ENCODE measurements at regions not wholly inside any gene's neighbourhood (a gene's known extent, or its start where the extent isn't known, plus 50 kb on each side); places are given as distances from the start of the nearest gene placed in this dataset.

GRCh38 chr15:46441294-46442062 is 806.6 kb downstream of the SQOR start:
- no peak for DNase-seq (ENCODE audit: extremely low read depth in 1 of 11, low read depth in 9 of 11, low spot score in 4 of 11)

GRCh38 chr15:46442184-46442583 is 807.4 kb downstream of the SQOR start:
- no peak for DNase-seq (ENCODE audit: extremely low read depth in 1 of 11, low read depth in 9 of 11, low spot score in 4 of 11)

- no peak for DNase-seq (ENCODE audit: extremely low read depth in 1 of 11, low read depth in 9 of 11, low spot score in 4 of 11)
Measured at GRCh38 chr15:46442901-46443590, 808.2 kb downstream of the SQOR start.

- no peak for DNase-seq (ENCODE audit: extremely low read depth in 1 of 11, low read depth in 9 of 11, low spot score in 4 of 11)
Measured at GRCh38 chr15:46450112-46450809, 815.4 kb downstream of the SQOR start.

- no peak for DNase-seq (ENCODE audit: extremely low read depth in 1 of 11, low read depth in 9 of 11, low spot score in 4 of 11)
Measured at GRCh38 chr15:46450810-46451182, 816.0 kb downstream of the SQOR start.

- DNase-seq (ENCODE audit: extremely low read depth in 1 of 11, low read depth in 9 of 11, low spot score in 4 of 11): no peak
Measured at GRCh38 chr15:46452297-46452820, 817.5 kb downstream of the SQOR start.

- no peak for DNase-seq (ENCODE audit: extremely low read depth in 1 of 11, low read depth in 9 of 11, low spot score in 4 of 11)
Measured at GRCh38 chr15:46456456-46456855, 821.6 kb downstream of the SQOR start.

GRCh38 chr15:46460431-46461094 is 825.7 kb downstream of the SQOR start:
- no peak for DNase-seq (ENCODE audit: extremely low read depth in 1 of 11, low read depth in 9 of 11, low spot score in 4 of 11)

GRCh38 chr15:46461416-46461815 is 826.6 kb downstream of the SQOR start:
- no peak for DNase-seq (ENCODE audit: extremely low read depth in 1 of 11, low read depth in 9 of 11, low spot score in 4 of 11)

GRCh38 chr15:46467041-46467440 is 832.2 kb downstream of the SQOR start:
- no peak for DNase-seq (ENCODE audit: extremely low read depth in 1 of 11, low read depth in 9 of 11, low spot score in 4 of 11)

- no peak for DNase-seq (ENCODE audit: extremely low read depth in 1 of 11, low read depth in 9 of 11, low spot score in 4 of 11)
Measured at GRCh38 chr15:46471096-46471495, 836.3 kb downstream of the SQOR start.

GRCh38 chr15:46489276-46489675 is 854.4 kb downstream of the SQOR start:
- no peak for DNase-seq (ENCODE audit: extremely low read depth in 1 of 11, low read depth in 9 of 11, low spot score in 4 of 11)

GRCh38 chr15:46496491-46497115 is 861.8 kb downstream of the SQOR start:
- no peak for DNase-seq (ENCODE audit: extremely low read depth in 1 of 11, low read depth in 9 of 11, low spot score in 4 of 11)

GRCh38 chr15:46502667-46503066 is 867.8 kb downstream of the SQOR start:
- DNase-seq (ENCODE audit: extremely low read depth in 1 of 11, low read depth in 9 of 11, low spot score in 4 of 11): peak in 1 of 11 donors; percentile 3

- DNase-seq (ENCODE audit: extremely low read depth in 1 of 11, low read depth in 9 of 11, low spot score in 4 of 11): no peak
Measured at GRCh38 chr15:46518381-46518780, 883.6 kb downstream of the SQOR start.

- DNase-seq (ENCODE audit: extremely low read depth in 1 of 11, low read depth in 9 of 11, low spot score in 4 of 11): no peak
Measured at GRCh38 chr15:46523701-46524100, 888.9 kb downstream of the SQOR start.

- DNase-seq (ENCODE audit: extremely low read depth in 1 of 11, low read depth in 9 of 11, low spot score in 4 of 11): no peak
Measured at GRCh38 chr15:46525984-46526725, 891.3 kb downstream of the SQOR start.

- no peak for DNase-seq (ENCODE audit: extremely low read depth in 1 of 11, low read depth in 9 of 11, low spot score in 4 of 11)
Measured at GRCh38 chr15:46526726-46527110, 891.9 kb downstream of the SQOR start.

All from renal cortex interstitium (tissue), 11 donors.